PC-9 (cell line): ENCODE measurements at regions not wholly inside any gene's neighbourhood (a gene's known extent, or its start where the extent isn't known, plus 50 kb on each side); places are given as distances from the start of the nearest gene placed in this dataset.

Experiments
- BruUV-seq: library from RNA; stranded (reverse); fragments of 400-500 nt; replicated peaks from 2 replicates; lab custom pipeline; 2021; lab: Mats Ljungman, UMichigan
- CTCF ChIA-PET: fragments of 300-600 bp; sonication (Branson Sonifier 250); formaldehyde crosslinking; loops from one replicate; lab custom pipeline; 2022; ENCODE audit warnings: antibody characterized with exemption; lab: Charles Lee
- POLR2A ChIA-PET: fragments of 300-600 bp; sonication (Branson Sonifier 250); formaldehyde crosslinking; loops from one replicate; lab custom pipeline; 2022; ENCODE audit warnings: antibody characterized with exemption; ENCODE audit not compliant: unreplicated experiment; lab: Charles Lee
- DNase-seq, 2 experiments: peaks; one replicate each; pipeline versions ENCODE4 v3.0.0 to v3.0.0-alpha.2; 2015 to 2022; ENCODE audit warnings: mixed read lengths in 1 of 2
- H2AFZ ChIP-seq: fragments of 200-600 bp; sonication (generic); 2 replicates; pipeline ENCODE4 v1.8.1; 2017; ENCODE audit warnings: antibody characterized with exemption
- H3F3A ChIP-seq: fragments of 200-600 bp; sonication (generic); 2 replicates; pipeline ENCODE4 v1.8.1; 2017; ENCODE audit warnings: antibody characterized with exemption, mild to moderate bottlenecking, low read depth; ENCODE audit not compliant: insufficient read depth
- H3K27ac ChIP-seq: fragments of 200-600 bp; sonication (generic); 2 replicates; pipeline ENCODE4 v1.6.1; 2016; ENCODE audit warnings: mixed run types
- H3K27me3 ChIP-seq: fragments of 200-600 bp; sonication (generic); 2 replicates; pipeline ENCODE4 v1.6.1; 2016; ENCODE audit warnings: low read depth, mixed run types; ENCODE audit not compliant: insufficient read depth
- H3K36me3 ChIP-seq: fragments of 200-600 bp; sonication (generic); 2 replicates; pipeline ENCODE4 v1.6.1; 2016; ENCODE audit warnings: low read depth, mixed run types
- H3K4me1 ChIP-seq: fragments of 200-600 bp; sonication (generic); replicated peaks from 2 replicates; pipeline ENCODE4 v1.6.1; 2016; ENCODE audit warnings: mixed run types; ENCODE audit not compliant: insufficient read depth
- H3K4me2 ChIP-seq: fragments of 200-600 bp; sonication (generic); 2 replicates; pipeline ENCODE4 v1.6.1; 2017; ENCODE audit warnings: mixed run types
- H3K4me3 ChIP-seq: fragments of 200-600 bp; sonication (generic); 2 replicates; pipeline ENCODE4 v1.6.1; 2016; ENCODE audit warnings: mixed run types
- H3K79me2 ChIP-seq: fragments of 200-600 bp; sonication (generic); 2 replicates; pipeline ENCODE4 v1.6.1; 2017; ENCODE audit warnings: low read depth, mixed run types
- H3K9me2 ChIP-seq: fragments of 200-600 bp; sonication (generic); 2 replicates; pipeline ENCODE4 v1.8.1; 2017; ENCODE audit warnings: mild to moderate bottlenecking; ENCODE audit not compliant: insufficient read depth
- H3K9me3 ChIP-seq: fragments of 200-600 bp; sonication (generic); 2 replicates; pipeline ENCODE4 v1.8.1; 2016; ENCODE audit warnings: low read depth; ENCODE audit not compliant: insufficient read depth
- H4K20me1 ChIP-seq: fragments of 200-600 bp; sonication (generic); 2 replicates; pipeline ENCODE4 v1.8.1; 2017; ENCODE audit not compliant: insufficient read depth
- CTCF ChIP-seq: fragments of 200-600 bp; sonication (generic); conservative IDR thresholded peaks from 2 replicates; pipeline ENCODE4 v1.6.1; 2017; ENCODE audit warnings: mixed run types, antibody characterized with exemption, mild to moderate bottlenecking, moderate library complexity
- EZH2 ChIP-seq: fragments of 200-600 bp; sonication (generic); IDR thresholded peaks from 2 replicates; pipeline ENCODE4 v1.8.0; 2017; ENCODE audit warnings: antibody characterized with exemption, low read depth
- intact Hi-C: fragments of 100-400 bp; cut with micrococcal nuclease; formaldehyde crosslinking; loops from one replicate; pipeline ENCODE4 v1.10.0; 2022; ENCODE audit not compliant: unreplicated experiment

- Histone ChIP-seq H3K79me2 (no peaks in the 10 kb centered on the region), H3K4me2 (peak overlapping the region; percentile 55), H3F3A (peaks cover 12% of the 10 kb centered on the region; the same call in 1 of the 2 replicates), H3K27me3 (no peaks in the 10 kb centered on the region), H2AFZ (0 out of 2 replicates have a peak overlapping the region, but pooled peaks have one; percentile 25), H3K9me3 (no peaks in the 10 kb centered on the region), H4K20me1 (no peaks in the 10 kb centered on the region), H3K27ac (peak overlapping the region; percentile 68), H3K9me2 (no peaks in the 10 kb centered on the region), H3K4me3 (no peak overlapping the region), H3K4me1 (peaks cover 16% of the 10 kb centered on the region), H3K36me3 (no peaks in the 10 kb centered on the region)
- TF ChIP-seq EZH2, result no peak
- TF ChIP-seq CTCF, result no peak
- no TSS peak for BruUV-seq
- peak; percentile 23 to 88 for DNase-seq
- intact Hi-C loops, result no loop called here
- ChIA-PET POLR2A (interaction anchor here (0.6 kb wide), 1 partner anchor 307 kb away, joined by 4 read pairs; no protein-coding TSS in a partner anchor), CTCF (no interaction called here)
Measured at GRCh38 chr18:73670524-73670923, 477.1 kb downstream of the FBXO15 start.

GRCh38 chr18:73670039-73670438 lies 477.6 kb downstream of the FBXO15 start:
- no TSS peak for BruUV-seq
- peak in 1 of 2 experiments; percentile 82 for DNase-seq
- Histone ChIP-seq H3F3A (peaks cover 12% of the 10 kb centered on the region; the same call in 1 of the 2 replicates), H2AFZ (no peak overlapping the region), H3K36me3 (no peaks in the 10 kb centered on the region), H3K4me1 (peaks cover 16% of the 10 kb centered on the region), H3K27ac (peak overlapping the region; percentile 68), H3K9me3 (no peaks in the 10 kb centered on the region), H4K20me1 (no peaks in the 10 kb centered on the region), H3K4me3 (no peak overlapping the region), H3K4me2 (peak overlapping the region; percentile 55), H3K79me2 (no peaks in the 10 kb centered on the region), H3K9me2 (no peaks in the 10 kb centered on the region), H3K27me3 (no peaks in the 10 kb centered on the region)
- ChIA-PET CTCF (no interaction called here), POLR2A (interaction anchor here (0.6 kb wide), 1 partner anchor 307 kb away, joined by 4 read pairs; no protein-coding TSS in a partner anchor)
- TF ChIP-seq EZH2 (no peak), CTCF (no peak)
- intact Hi-C loops, result no loop called here

DNA sequence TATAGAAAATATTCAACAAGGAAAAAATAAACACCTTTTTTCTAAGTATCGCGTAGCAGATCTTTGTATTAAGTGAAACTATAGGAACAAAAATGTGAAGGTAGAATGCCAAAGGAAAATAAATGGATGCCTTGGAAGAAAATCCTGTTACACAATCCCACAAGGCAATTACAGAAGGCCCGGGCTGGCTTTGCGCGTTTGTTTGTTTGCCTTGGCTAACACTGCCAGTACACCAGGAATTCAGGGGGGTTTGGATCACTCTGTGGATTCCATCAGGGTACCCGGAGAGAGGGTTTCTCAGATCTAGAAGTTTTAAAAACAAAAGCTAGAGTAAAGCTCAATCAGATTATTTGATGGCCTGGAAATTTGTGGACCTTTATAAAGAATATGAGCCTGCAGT lies 478.3 kb downstream of the FBXO15 start:
- TF ChIP-seq CTCF (no peak), EZH2 (no peak)
- POLR2A ChIA-PET, result no interaction called here
- H3K27ac ChIP-seq, result peak overlapping the region; percentile 68
- peak overlapping the region; percentile 32; the same call in 1 of the 2 replicates for H3K4me2 ChIP-seq
- H2AFZ ChIP-seq, result no peak overlapping the region
- H3K9me3 ChIP-seq, result no peaks in the 10 kb centered on the region
- H3K4me1 ChIP-seq, result peaks cover 16% of the 10 kb centered on the region
- H3F3A ChIP-seq, result peaks cover 12% of the 10 kb centered on the region; the same call in 1 of the 2 replicates
- intact Hi-C loops, result no loop called here
- no peaks in the 10 kb centered on the region for H3K79me2 ChIP-seq
- H3K27me3 ChIP-seq, result no peaks in the 10 kb centered on the region
- no peaks in the 10 kb centered on the region for H3K9me2 ChIP-seq
- peak in 1 of 2 experiments; percentile 38 for DNase-seq
- H3K36me3 ChIP-seq, result no peaks in the 10 kb centered on the region
- no TSS peak for BruUV-seq
- no peak overlapping the region for H3K4me3 ChIP-seq
- H4K20me1 ChIP-seq, result no peaks in the 10 kb centered on the region
- CTCF ChIA-PET, result no interaction called here
